Stimulated activated CD4-positive, alpha-beta T cell treated with anti-CD3 and anti-CD28 coated beads, Interleukin-4, amount 100 ng/mL, for 24 hours (primary cell): ENCODE measurements at regions not wholly inside any gene's neighbourhood (a gene's known extent, or its start where the extent isn't known, plus 50 kb on each side); places are given as distances from the start of the nearest gene placed in this dataset.

Experiments used
- DNase-seq: peaks from one replicate; pipeline ENCODE4 v3.0.0-alpha.2; 2020

DNA sequence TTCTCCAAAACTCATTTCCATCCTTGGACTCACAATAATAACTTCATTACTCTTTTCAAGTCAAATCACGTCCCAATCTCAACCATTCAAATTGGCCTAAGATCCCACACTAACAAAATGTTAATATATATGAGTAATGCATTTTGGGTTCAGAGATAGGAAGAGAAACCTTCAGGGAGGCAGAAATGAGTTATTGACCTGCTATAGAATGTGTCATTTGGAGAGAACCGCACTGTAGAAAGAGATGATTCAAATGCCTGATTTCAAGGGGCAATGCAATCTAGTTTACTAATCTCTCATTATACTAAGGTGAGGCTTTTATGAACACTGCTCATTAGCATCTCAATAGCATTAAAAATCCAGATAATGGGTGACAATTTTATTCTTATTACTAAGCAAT, 1595.0 kb upstream of the GOT2 start:
- DNase-seq: no peak

GRCh38 chr16:60328152-60328551, 1594.0 kb upstream of the GOT2 start:
- no peak for DNase-seq

DNA sequence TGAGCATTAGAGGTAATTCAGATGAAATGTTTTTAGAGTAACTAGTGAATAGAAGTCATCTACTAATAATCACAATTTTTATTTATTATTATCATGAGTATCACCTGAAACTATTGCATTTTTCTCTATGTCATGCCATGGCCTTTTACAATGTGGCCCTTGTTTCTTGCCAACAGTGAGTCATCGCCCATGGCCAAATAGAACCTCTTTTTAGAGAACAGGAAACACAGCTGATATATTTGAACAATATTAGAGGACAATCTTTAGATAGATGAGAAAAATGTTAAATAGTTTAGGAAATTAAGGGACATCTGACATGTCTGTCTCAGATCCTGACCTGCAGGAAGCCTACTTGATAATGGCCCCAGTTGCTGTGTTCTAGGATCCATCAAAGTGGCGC, 1584.4 kb upstream of the GOT2 start:
- DNase-seq: no peak

DNA sequence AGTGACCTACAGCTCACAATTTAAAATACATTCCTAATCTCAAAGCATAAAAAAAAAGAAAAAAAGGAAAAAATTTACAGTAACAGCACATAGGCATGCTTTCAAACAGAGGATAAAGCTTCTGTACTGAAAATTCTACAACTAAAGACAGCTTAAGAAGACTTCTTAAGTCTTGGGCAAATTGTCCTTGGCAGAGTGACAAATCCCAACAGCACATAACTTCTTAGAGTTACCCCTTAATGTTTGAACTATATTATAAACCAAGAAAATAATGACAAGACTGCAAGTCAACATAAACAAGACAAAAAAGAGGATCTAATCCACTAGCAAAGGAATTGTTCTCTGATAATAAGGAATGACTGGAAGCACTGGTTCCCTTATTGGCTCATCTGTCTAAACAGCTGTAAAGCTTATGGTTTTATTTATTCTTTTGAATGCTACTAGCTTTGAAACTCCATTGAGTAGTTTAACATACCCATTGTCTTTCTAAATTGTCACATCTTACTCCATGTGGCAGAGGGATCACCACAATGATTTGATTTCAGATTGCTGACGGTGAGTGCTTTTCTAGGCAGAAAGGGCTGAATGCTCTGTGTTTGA, 1576.8 kb upstream of the GOT2 start:
- no peak for DNase-seq

DNA sequence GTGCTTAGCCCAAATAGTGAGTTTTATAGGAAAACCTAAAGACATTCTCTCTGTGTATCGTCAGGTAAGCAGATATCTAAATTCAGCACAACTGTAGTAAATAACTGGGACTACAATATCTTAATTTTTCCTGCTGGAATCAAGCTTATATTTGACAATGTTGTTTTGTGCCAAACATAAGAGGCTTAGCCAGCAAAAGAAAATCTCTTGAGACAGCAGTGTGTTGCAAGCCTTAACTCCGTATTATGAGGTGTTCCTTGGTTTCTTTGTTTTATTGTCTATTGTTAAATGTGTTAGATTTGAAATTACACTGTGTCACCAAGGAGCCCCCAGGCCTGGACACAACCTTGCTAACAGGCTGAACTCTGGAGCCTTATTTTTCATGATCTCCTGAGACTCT, 1570.6 kb upstream of the GOT2 start:
- DNase-seq: no peak

GRCh38 chr16:60304066-60304465, 1570.0 kb upstream of the GOT2 start:
- DNase-seq: no peak

DNA sequence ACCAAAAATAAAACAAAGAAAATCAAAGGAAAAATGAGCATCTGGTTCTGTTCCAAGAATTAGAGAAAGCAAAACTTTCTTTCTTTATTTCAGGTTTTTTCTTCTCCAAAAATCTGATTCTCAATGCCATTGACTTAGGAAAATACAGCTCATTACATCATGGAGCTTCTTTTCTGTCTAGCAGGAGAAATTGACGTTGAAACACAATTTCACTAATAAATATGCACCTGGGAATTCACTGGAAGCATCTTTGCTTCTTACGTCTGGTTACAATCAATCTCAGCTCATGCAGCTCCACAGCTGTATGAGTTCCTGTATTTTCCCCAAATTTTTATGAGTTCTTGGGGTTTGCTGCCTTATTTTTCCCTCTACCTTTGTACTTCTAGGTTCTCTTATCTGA, 1568.6 kb upstream of the GOT2 start:
- DNase-seq: no peak

GRCh38 chr16:60302261-60302660, 1568.1 kb upstream of the GOT2 start:
- DNase-seq: no peak

GRCh38 chr16:60299241-60299776, 1565.2 kb upstream of the GOT2 start:
- DNase-seq: no peak

- no peak for DNase-seq
Observed at GRCh38 chr16:60295451-60295850, 1561.3 kb upstream of the GOT2 start.

GRCh38 chr16:60285794-60286193, 1551.7 kb upstream of the GOT2 start:
- no peak for DNase-seq

GRCh38 chr16:60279061-60279665, 1545.0 kb upstream of the GOT2 start:
- no peak for DNase-seq

DNA sequence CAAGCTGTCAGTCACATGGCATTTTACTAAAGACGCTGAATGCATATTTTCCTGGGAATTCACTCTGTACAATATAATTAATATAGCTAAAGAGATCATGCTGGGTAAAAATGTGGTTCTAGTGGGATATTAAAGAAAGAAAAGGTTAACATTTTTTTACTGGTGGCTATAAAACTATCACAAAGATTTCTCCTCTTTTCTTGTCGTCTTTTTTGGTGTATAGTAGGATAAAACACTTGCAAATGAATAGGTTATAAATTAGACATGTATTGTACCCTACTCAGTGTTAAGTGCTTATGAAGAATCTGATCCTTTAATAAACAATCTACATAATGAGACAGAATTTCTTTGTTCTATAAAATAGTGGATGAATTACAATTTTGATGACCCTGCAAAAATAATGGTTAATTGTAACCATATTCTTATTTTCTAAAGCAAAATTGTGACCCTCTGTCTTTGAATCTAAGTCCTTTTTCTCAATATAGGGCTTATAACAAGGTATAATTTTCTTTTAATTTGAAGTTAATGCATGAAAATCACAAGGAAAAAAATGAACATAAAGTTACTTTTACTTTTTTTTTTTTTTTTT, 1540.4 kb upstream of the GOT2 start:
- no peak for DNase-seq

GRCh38 chr16:60271781-60272180, 1537.7 kb upstream of the GOT2 start:
- DNase-seq: no peak

DNA sequence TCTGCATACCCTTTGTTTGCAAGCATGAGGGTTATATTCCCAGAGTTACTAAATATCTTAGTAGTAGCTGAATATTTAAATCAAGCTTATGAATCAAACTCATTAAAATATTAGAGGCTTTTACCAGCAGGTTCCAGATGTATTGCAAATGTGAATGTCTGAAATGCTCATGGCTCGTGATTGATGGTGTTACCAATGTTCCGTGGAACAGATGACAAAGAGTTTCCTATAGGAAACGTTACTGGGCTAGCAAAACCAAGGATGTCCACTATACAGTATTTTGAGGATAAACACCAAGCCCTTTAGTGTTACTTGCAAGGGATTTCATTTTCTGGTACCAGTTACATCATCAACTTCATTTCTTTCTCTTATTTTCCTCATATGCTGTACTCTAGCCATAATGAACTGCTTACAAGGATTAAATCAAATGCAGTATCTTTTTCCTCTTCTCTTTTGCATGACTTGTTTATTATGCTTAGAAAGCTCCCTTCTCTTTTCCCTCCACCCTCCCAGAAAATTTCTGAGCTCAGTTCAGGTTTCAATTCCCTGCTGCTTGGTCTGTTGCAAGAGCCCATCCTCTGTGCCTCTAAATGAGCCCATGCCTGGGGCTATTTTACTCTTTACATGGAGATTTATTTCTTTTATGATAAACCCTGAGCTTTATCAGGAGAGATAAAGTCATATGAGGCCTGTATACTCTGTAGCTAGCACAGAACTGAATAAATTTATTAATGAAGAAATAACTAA, 1537.1 kb upstream of the GOT2 start:
- no peak for DNase-seq

DNA sequence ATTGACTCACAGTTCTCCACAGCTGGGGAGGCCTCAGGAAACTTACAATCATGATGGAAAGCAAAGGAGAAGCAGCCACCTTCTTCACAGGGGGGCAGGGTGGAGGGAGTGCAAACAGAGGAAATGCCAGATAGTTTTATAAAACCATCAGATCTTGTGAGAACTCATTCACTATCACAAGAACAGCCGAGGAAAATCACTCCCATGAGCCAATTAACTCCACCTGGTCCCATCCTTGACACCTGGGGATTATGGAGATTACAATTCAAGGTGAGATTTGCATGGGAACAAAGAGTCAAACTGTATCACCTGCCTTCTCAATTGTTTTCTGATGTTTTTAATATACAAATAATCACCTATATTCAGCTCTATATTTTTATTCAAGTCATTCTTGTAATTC, 1527.3 kb upstream of the GOT2 start:
- no peak for DNase-seq

DNA sequence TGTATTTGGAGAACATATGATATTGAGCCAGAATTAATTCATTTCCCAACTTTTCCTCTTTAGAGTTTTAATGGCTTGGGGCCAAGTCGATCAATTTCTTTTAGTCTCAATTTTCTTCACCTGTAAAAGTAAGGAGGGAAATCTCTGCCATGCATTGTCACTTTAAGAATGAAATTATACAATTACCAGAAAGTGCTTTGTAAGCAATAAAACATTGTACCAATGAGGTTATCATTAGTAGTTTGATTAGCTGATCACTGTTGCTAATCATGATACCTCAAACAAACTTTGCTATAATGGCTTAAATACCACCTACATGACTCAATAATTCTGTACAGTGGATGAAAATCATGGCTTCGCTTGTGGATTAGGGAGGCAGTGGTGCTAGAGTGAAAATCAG, 1525.8 kb upstream of the GOT2 start:
- no peak for DNase-seq

- no peak for DNase-seq
Observed at GRCh38 chr16:60246086-60246485, 1512.0 kb upstream of the GOT2 start.

GRCh38 chr16:60241671-60242070, 1507.6 kb upstream of the GOT2 start:
- DNase-seq: no peak

DNA sequence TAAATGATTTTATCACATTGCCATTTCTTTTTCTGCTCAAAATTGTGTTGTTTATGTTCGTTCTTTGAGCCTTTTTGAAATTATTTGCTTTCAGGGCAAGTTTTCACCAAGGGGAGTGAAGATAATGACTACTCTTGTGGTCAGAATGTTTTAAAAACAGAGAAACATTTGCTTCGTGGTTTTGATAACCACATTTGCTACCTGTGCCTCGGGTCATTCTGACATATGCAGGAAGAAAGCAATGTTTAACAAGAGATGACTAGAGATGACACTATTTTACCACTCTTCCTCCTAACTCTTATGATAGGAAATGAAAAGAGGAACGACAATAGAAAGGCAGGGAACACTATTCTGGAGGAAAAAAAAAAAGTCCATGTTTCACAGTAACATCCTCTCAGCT, 1496.5 kb upstream of the GOT2 start:
- no peak for DNase-seq

DNA sequence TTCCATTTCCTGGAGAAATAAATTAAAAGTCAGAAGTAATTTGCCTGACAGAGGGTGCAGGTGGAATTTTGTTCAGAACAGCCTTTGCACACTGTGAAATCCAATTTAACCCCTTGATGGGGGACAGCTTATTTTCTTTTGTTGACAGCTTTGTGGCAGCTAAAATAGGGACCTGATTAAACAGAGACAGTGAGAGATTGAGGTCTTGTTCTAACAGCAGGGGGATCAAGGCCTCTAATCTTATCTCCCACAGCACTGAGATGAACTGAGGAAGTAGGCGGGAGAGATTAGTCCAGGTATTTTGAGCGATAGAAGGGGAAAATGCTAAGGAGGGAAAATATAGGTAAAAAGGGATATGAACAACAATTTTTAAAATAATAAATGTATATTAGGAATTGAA, 1491.4 kb upstream of the GOT2 start:
- DNase-seq: no peak

- no peak for DNase-seq
Observed at GRCh38 chr16:60217787-60218186, 1483.7 kb upstream of the GOT2 start.

DNA sequence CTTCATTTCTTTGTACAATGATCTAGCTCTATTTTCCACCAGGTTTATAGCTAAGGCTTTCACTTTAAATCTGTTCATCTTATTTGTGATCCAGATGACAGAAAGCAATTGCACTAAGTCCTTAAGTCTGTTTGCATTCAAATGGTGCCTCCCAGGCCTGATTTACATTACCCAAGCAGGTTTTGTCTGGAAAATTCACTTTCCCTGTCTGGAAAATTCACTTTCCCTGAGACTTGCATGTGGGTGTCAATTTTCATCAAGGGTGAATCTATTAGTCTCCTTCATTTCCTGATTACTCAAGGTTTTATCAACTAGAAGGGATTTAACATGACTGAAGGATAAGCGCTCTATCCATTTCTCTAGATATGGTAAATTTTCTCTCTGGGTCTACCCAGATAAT, 1480.2 kb upstream of the GOT2 start:
- no peak for DNase-seq

DNA sequence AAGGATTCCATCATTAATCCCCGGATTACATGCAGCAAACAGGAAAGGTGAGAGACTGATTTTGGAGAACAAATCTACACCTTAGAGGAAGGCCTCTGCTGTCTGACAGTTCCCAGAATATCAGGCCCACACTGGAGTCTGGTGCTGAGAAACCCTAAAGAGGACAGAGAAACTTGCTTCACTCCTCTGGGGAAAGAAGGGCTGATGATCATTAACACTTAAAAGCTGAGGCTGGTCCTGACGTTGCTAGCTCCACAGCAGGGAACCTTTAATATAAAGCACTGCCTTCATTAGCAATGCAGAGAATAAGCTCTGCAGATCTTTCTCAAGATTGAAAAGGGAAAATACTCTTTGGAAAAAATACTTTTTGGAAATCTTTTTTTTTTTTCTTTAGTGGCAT, 1472.4 kb upstream of the GOT2 start:
- no peak for DNase-seq
